CD14-positive monocyte (primary cell): ENCODE measurements at regions not wholly inside any gene's neighbourhood (a gene's known extent, or its start where the extent isn't known, plus 50 kb on each side); places are given as distances from the start of the nearest gene placed in this dataset.

ENCODE experiments used
- DNase-seq, 3 donors: peaks; one replicate each; pipeline ENCODE4 v3.0.0-alpha.2; 2011 to 2022
- H2AFZ ChIP-seq: 2 replicates; pipeline ENCODE4 v1.6.0; 2012; ENCODE audit warnings: mild to moderate bottlenecking, low read depth, low read length, inconsistent platforms; ENCODE audit not compliant: insufficient read depth, poor library complexity, severe bottlenecking
- H3K27ac ChIP-seq, 2 donors: 1 replicate in 1 of 2; 2 replicates in 1 of 2; pipeline ENCODE4 v1.5.1; 2012 to 2013; ENCODE audit warnings: low read length in 2 of 2, control low read depth in 1 of 2, inconsistent platforms in 1 of 2, low read depth in 1 of 2, mild to moderate bottlenecking in 1 of 2
- H3K27me3 ChIP-seq, 2 donors: one replicate each; pipeline versions ENCODE4 v1.6.0 to v1.6.1; 2011 to 2013; ENCODE audit warnings: low read length in 2 of 2; ENCODE audit not compliant: control insufficient read depth in 2 of 2, insufficient read depth in 2 of 2
- H3K36me3 ChIP-seq, 2 donors: replicated peaks in 1 of 2; 1 replicate in 1 of 2; 2 replicates in 1 of 2; pipeline versions ENCODE4 v1.5.1 to v1.6.1; 2012 to 2013; ENCODE audit warnings: low read length in 2 of 2, control low read depth in 1 of 2, inconsistent platforms in 1 of 2, mild to moderate bottlenecking in 1 of 2; ENCODE audit not compliant: insufficient read depth in 2 of 2, control insufficient read depth in 1 of 2
- H3K4me1 ChIP-seq, 2 donors: 1 replicate in 1 of 2; 2 replicates in 1 of 2; pipeline versions ENCODE4 v1.5.1 to v1.6.1; 2012 to 2013; ENCODE audit warnings: low read length in 2 of 2, control low read depth in 1 of 2, inconsistent platforms in 1 of 2, mild to moderate bottlenecking in 1 of 2, moderate library complexity in 1 of 2; ENCODE audit not compliant: insufficient read depth in 2 of 2, control insufficient read depth in 1 of 2
- H3K4me2 ChIP-seq: replicated peaks from 2 replicates; pipeline ENCODE3; 2012; ENCODE audit warnings: low read length, moderate library complexity, mild to moderate bottlenecking; ENCODE audit not compliant: poor library complexity, severe bottlenecking; ENCODE audit errors: extremely low read depth
- H3K4me3 ChIP-seq, 3 experiments: fragments of 200-600 bp in 1 of 3; sonication (generic) in 1 of 3; replicated peaks in 1 of 3; 1 replicate in 2 of 3; 2 replicates in 1 of 3; pipeline ENCODE4 v1.5.1; 2011 to 2013; ENCODE audit warnings: low read length in 3 of 3, mild to moderate bottlenecking in 3 of 3, control low read depth in 2 of 3, low read depth in 2 of 3, inconsistent platforms in 1 of 3, moderate library complexity in 1 of 3
- H3K79me2 ChIP-seq: 2 replicates; pipeline ENCODE4 v1.6.0; 2012; ENCODE audit warnings: mild to moderate bottlenecking, control low read depth, inconsistent platforms, low read length, moderate library complexity; ENCODE audit not compliant: insufficient read depth
- H3K9ac ChIP-seq: 2 replicates; pipeline ENCODE4 v1.6.0; 2017; ENCODE audit warnings: low read length, mild to moderate bottlenecking; ENCODE audit not compliant: insufficient read depth, poor library complexity, severe bottlenecking
- H3K9me3 ChIP-seq, 2 donors: replicated peaks in 1 of 2; 1 replicate in 1 of 2; 2 replicates in 1 of 2; pipeline versions ENCODE4 v1.5.1 to v1.6.1; 2012 to 2013; ENCODE audit warnings: low read length in 2 of 2, control low read depth in 1 of 2; ENCODE audit not compliant: control insufficient read depth in 1 of 2, insufficient read depth in 1 of 2
- H4K20me1 ChIP-seq: 2 replicates; pipeline ENCODE4 v1.6.0; 2012; ENCODE audit warnings: mild to moderate bottlenecking, low read length, control low read depth, moderate library complexity; ENCODE audit not compliant: insufficient read depth
- H3K27ac Mint-ChIP-seq, 7 donors: one replicate each; pipeline ENCODE4 v1.8.0; 2020; ENCODE audit warnings: mild to moderate bottlenecking in 7 of 7, mixed read lengths in 7 of 7, moderate library complexity in 6 of 7, inconsistent platforms in 2 of 7
- H3K27me3 Mint-ChIP-seq, 3 donors: one replicate each; pipeline ENCODE4 v1.8.0; 2021 to 2022; ENCODE audit warnings: low read depth in 3 of 3, mild to moderate bottlenecking in 3 of 3, mixed read lengths in 3 of 3, moderate library complexity in 3 of 3, inconsistent platforms in 1 of 3
- H3K36me3 Mint-ChIP-seq, 2 donors: one replicate each; pipeline ENCODE4 v1.8.0; 2020; ENCODE audit warnings: mixed read lengths in 2 of 2, inconsistent platforms in 1 of 2, mild to moderate bottlenecking in 1 of 2
- H3K4me1 Mint-ChIP-seq: one replicate; pipeline ENCODE4 v1.8.0; 2020; ENCODE audit warnings: mild to moderate bottlenecking, mixed read lengths
- H3K4me3 Mint-ChIP-seq, 2 donors: one replicate each; pipeline ENCODE4 v1.8.0; 2020; ENCODE audit warnings: mild to moderate bottlenecking in 2 of 2, mixed read lengths in 2 of 2, moderate library complexity in 1 of 2
- H3K9me3 Mint-ChIP-seq, 7 donors: one replicate each; pipeline ENCODE4 v1.8.0; 2020 to 2022; ENCODE audit warnings: mixed read lengths in 7 of 7, mild to moderate bottlenecking in 6 of 7, moderate library complexity in 6 of 7, inconsistent platforms in 2 of 7
- CTCF ChIP-seq: fragments of 200-600 bp; IDR thresholded peaks from one replicate; pipeline ENCODE4 v1.8.0; 2022; ENCODE audit warnings: antibody characterized with exemption, mild to moderate bottlenecking
- WGBS: methylation state at CpG from one replicate; pipeline ENCODE4 v1.1.5; 2013; ENCODE audit warnings: missing lambda C conversion rate; ENCODE audit not compliant: insufficient coverage; 5-methylcytosine and 5-hydroxymethylcytosine counted together
- intact Hi-C, 2 donors: fragments of 100-400 bp; cut with micrococcal nuclease; formaldehyde crosslinking; loops; one replicate each; pipeline versions ENCODE4 v1.15.0 to v1.15.1; 2023

- H3K4me1 ChIP-seq: no peaks in the 10 kb centered on the region
- H3K27me3 ChIP-seq: no peaks in the 10 kb centered on the region
- H3K79me2 ChIP-seq: no peaks in the 10 kb centered on the region
- H3K27me3 Mint-ChIP-seq: peaks cover 0 to 3% (median 0%) of the 10 kb centered on the region in 3 donors
- intact Hi-C loops: no loop called here
- H3K4me3 ChIP-seq: no peak overlapping the region
- no peaks in the 10 kb centered on the region for H3K36me3 ChIP-seq
- H3K36me3 Mint-ChIP-seq: no peaks in the 10 kb centered on the region
- no peak overlapping the region for H3K4me2 ChIP-seq
- H2AFZ ChIP-seq: no peak overlapping the region
- no peaks in the 10 kb centered on the region for H4K20me1 ChIP-seq
- no peak overlapping the region for H3K9ac ChIP-seq
- H3K27ac Mint-ChIP-seq: no peak overlapping the region
- no CpG with 5 or more reads among the region's 2 CpGs for WGBS
- H3K9me3 ChIP-seq: peaks cover 0 to 3% of the 10 kb centered on the region in 2 donors
- no peaks in the 10 kb centered on the region for H3K4me1 Mint-ChIP-seq
- H3K4me3 Mint-ChIP-seq: no peak overlapping the region
- TF ChIP-seq CTCF: no peak
- H3K9me3 Mint-ChIP-seq: peaks cover 0 to 6% (median 2%) of the 10 kb centered on the region in 7 donors
- no peak for DNase-seq
- H3K27ac ChIP-seq: no peak overlapping the region
Observed at GRCh38 chr16:9680968-9681367, 501.3 kb downstream of the GRIN2A start.

- no peaks in the 10 kb centered on the region for H3K4me1 Mint-ChIP-seq
- no peak for DNase-seq
- Histone ChIP-seq H3K4me2 (no peak overlapping the region), H3K79me2 (no peaks in the 10 kb centered on the region), H3K9me3 (peaks cover 0 to 3% of the 10 kb centered on the region in 2 donors), H4K20me1 (no peaks in the 10 kb centered on the region), H3K27ac (no peak overlapping the region), H3K4me1 (no peaks in the 10 kb centered on the region), H2AFZ (no peak overlapping the region), H3K27me3 (no peaks in the 10 kb centered on the region), H3K4me3 (no peak overlapping the region), H3K36me3 (no peaks in the 10 kb centered on the region), H3K9ac (no peak overlapping the region)
- TF ChIP-seq CTCF: no peak
- peaks cover 0 to 6% (median 2%) of the 10 kb centered on the region in 7 donors for H3K9me3 Mint-ChIP-seq
- no peak overlapping the region for H3K4me3 Mint-ChIP-seq
- H3K36me3 Mint-ChIP-seq: no peaks in the 10 kb centered on the region
- peaks cover 0 to 3% (median 0%) of the 10 kb centered on the region in 3 donors for H3K27me3 Mint-ChIP-seq
- WGBS: 78% methylated on average over 9 of the region's 9 CpGs
- intact Hi-C loops: no loop called here
- no peak overlapping the region for H3K27ac Mint-ChIP-seq
Observed at GRCh38 chr16:9681508-9681907, 500.7 kb downstream of the GRIN2A start.
